ENCODE measurements at regions not wholly inside any gene's neighbourhood (a gene's known extent, or its start where the extent isn't known, plus 50 kb on each side); places are given as distances from the start of the nearest gene placed in this dataset.
"Not testable (repeated sequence)": the region's sequence is repeated elsewhere in the genome, so short reads cannot be mapped to it uniquely, and the experiment has no call there.

DNA sequence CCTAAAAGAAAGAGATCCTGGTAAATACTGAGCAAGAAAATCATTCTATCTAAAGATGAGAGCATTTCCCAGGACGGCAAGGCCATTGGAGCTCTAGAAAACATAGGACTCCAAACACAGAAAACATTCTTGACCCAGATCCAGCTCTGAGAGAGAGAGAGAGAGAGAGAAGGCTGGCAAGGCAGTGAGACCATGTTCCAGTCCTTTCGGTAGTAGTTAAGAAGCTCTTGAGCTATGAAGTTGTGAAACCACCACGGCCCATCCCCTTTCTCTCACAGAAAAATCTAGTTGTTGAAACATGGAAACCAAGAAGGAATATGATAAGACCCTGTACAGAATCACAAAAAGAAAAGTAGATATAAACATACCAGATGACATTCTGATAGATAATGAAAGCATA lies 212.4 kb upstream of the NPSR1 start (continued):
- TF ChIP-seq TSHZ1 (CRISPR knock-in tag; IDR thresholded peaks at IDR 0.05) (no peak), BRF2 (IDR thresholded peaks at IDR 0.05; ENCODE audit: borderline replicate concordance, insufficient read depth, insufficient read length) (no peak), FOXJ3 (CRISPR knock-in tag; IDR thresholded peaks at IDR 0.05) (no peak), MTA3 (IDR thresholded peaks at IDR 0.05; ENCODE audit: borderline replicate concordance) (no peak), ZNF212 (CRISPR knock-in tag; IDR thresholded peaks at IDR 0.05) (no peak), ZKSCAN8 (CRISPR knock-in tag; IDR thresholded peaks at IDR 0.05) (no peak)

GRCh38 chr7:34448531-34448930 lies 209.5 kb upstream of the NPSR1 start:
- CTCF ChIA-PET (ENCODE audit: low intra/inter-chr PET ratio); POLR2A ChIA-PET; H3K9me1 ChIP-seq (ENCODE audit: control insufficient read depth, insufficient read depth, low read length); FAIRE-seq; H3K27ac ChIP-seq (ENCODE audit: extremely low read depth, low read depth, low read length); H3K36me3 ChIP-seq (ENCODE audit: control insufficient read depth, insufficient read depth, low read length); H3K9ac ChIP-seq (ENCODE audit: insufficient read depth in 1 of 2, low read depth in 2 of 2, low read length in 2 of 2); H3K4me1 ChIP-seq (replicated peaks in 1 of 2; ENCODE audit: control insufficient read depth in 2 of 2, insufficient read depth in 2 of 2, low read length in 2 of 2); H3K9me3 ChIP-seq (replicated peaks; ENCODE audit: control insufficient read depth, insufficient read depth, low read depth, low read length); H3K79me2 ChIP-seq (ENCODE audit: control insufficient read depth, insufficient read depth, low read length); ATAC-seq; DNase-seq (ENCODE audit: extremely low read depth in 1 of 4, low spot score in 3 of 4); H3K4me3 ChIP-seq; BruUV-seq (replicated peaks); H3K4me2 ChIP-seq (ENCODE audit: insufficient read depth, low read length); H4K20me1 ChIP-seq (replicated peaks; ENCODE audit: control insufficient read depth, insufficient read depth, low read length); H2AFZ ChIP-seq (ENCODE audit: low read depth, low read length); in situ Hi-C loops (cut with MboI); intact Hi-C loops (cut with micrococcal nuclease); H3K27me3 ChIP-seq (ENCODE audit: control insufficient read depth in 2 of 2, insufficient read depth in 2 of 2, low read length in 2 of 2): not testable (repeated sequence)
- 0% methylated on average over 2 of the region's 2 CpGs for WGBS (ENCODE audit: insufficient coverage, low coverage, missing lambda C conversion rate)
